ENCODE measurements at regions not wholly inside any gene's neighbourhood (a gene's known extent, or its start where the extent isn't known, plus 50 kb on each side); places are given as distances from the start of the nearest gene placed in this dataset.

- intact Hi-C loops (cut with DNase I): no loop called here
- H3K9me3 ChIP-seq: no peaks in the 10 kb centered on the region
- no peak overlapping the region for H3K27ac ChIP-seq
- H3K36me3 ChIP-seq: no peaks in the 10 kb centered on the region
- no peaks in the 10 kb centered on the region for H3K27me3 ChIP-seq (ENCODE audit: low read depth)
- H3K4me1 ChIP-seq: no peaks in the 10 kb centered on the region
- DNase-seq: no peak
- no peak for TF ChIP-seq CTCF (IDR thresholded peaks at IDR 0.05)
- no peak for ATAC-seq
- H3K4me3 ChIP-seq: no peak overlapping the region
Observed at GRCh38 chr14:38629412-38629811, 373.5 kb upstream of the CLEC14A start.

GRCh38 chr14:38627163-38627562 lies 371.3 kb upstream of the CLEC14A start:
- Histone ChIP-seq H3K27me3 (ENCODE audit: low read depth) (no peaks in the 10 kb centered on the region), H3K36me3 (no peaks in the 10 kb centered on the region), H3K4me3 (no peak overlapping the region), H3K27ac (no peak overlapping the region), H3K4me1 (no peaks in the 10 kb centered on the region), H3K9me3 (no peaks in the 10 kb centered on the region)
- TF ChIP-seq CTCF (IDR thresholded peaks at IDR 0.05): no peak
- DNase-seq (no peak), ATAC-seq (no peak)
- intact Hi-C loops (cut with DNase I): no loop called here

GRCh38 chr14:38623661-38624060 lies 367.8 kb upstream of the CLEC14A start:
- no peak for DNase-seq
- Histone ChIP-seq H3K36me3 (no peaks in the 10 kb centered on the region), H3K27ac (no peak overlapping the region), H3K9me3 (no peaks in the 10 kb centered on the region), H3K4me3 (no peak overlapping the region), H3K27me3 (ENCODE audit: low read depth) (no peaks in the 10 kb centered on the region), H3K4me1 (no peaks in the 10 kb centered on the region)
- no peak for TF ChIP-seq CTCF (IDR thresholded peaks at IDR 0.05)
- intact Hi-C loops (cut with DNase I): no loop called here
- ATAC-seq: no peak

- DNase-seq (no peak), ATAC-seq (peak in 1 of 2 donors; percentile 15)
- Histone ChIP-seq H3K27ac (no peak overlapping the region), H3K9me3 (no peaks in the 10 kb centered on the region), H3K4me3 (no peak overlapping the region), H3K27me3 (ENCODE audit: low read depth) (no peaks in the 10 kb centered on the region), H3K4me1 (no peaks in the 10 kb centered on the region), H3K36me3 (no peaks in the 10 kb centered on the region)
- intact Hi-C loops (cut with DNase I): no loop called here
- TF ChIP-seq CTCF (IDR thresholded peaks at IDR 0.05): no peak
Observed at GRCh38 chr14:38618514-38618913, 362.6 kb upstream of the CLEC14A start.

GRCh38 chr14:38616959-38617358 lies 361.1 kb upstream of the CLEC14A start:
- DNase-seq (peak; percentile 60), ATAC-seq (peak; percentile 21 to 78)
- intact Hi-C loops (cut with DNase I): no loop called here
- no peak overlapping the region for H3K27ac ChIP-seq
- no peaks in the 10 kb centered on the region for H3K9me3 ChIP-seq
- no peaks in the 10 kb centered on the region for H3K4me1 ChIP-seq
- H3K27me3 ChIP-seq (ENCODE audit: low read depth): no peaks in the 10 kb centered on the region
- no peaks in the 10 kb centered on the region for H3K36me3 ChIP-seq
- H3K4me3 ChIP-seq: no peak overlapping the region
- no peak for TF ChIP-seq CTCF (IDR thresholded peaks at IDR 0.05)

- TF ChIP-seq CTCF (IDR thresholded peaks at IDR 0.05): no peak
- Histone ChIP-seq H3K27me3 (ENCODE audit: low read depth) (no peaks in the 10 kb centered on the region), H3K4me3 (no peak overlapping the region), H3K36me3 (no peaks in the 10 kb centered on the region), H3K4me1 (no peaks in the 10 kb centered on the region), H3K27ac (no peak overlapping the region), H3K9me3 (no peaks in the 10 kb centered on the region)
- DNase-seq (no peak), ATAC-seq (no peak)
- intact Hi-C loops (cut with DNase I): no loop called here
Observed at GRCh38 chr14:38611928-38612327, 356.0 kb upstream of the CLEC14A start.
